GM19193 (cell line): ENCODE measurements at regions not wholly inside any gene's neighbourhood (a gene's known extent, or its start where the extent isn't known, plus 50 kb on each side); places are given as distances from the start of the nearest gene placed in this dataset.

Experiments used
- POLR2A ChIP-seq: IDR thresholded peaks from 4 replicates; pipeline ENCODE4 v1.6.1; 2011; ENCODE audit not compliant: insufficient read depth, insufficient read length; ENCODE audit errors: extremely low read depth

GRCh38 chr10:88193018-88193417 is 329.6 kb downstream of the PTEN start:
- no peak for TF ChIP-seq POLR2A

GRCh38 chr10:88194041-88194887 is 330.8 kb downstream of the PTEN start:
- no peak for TF ChIP-seq POLR2A

GRCh38 chr10:88194961-88195367 is 331.5 kb downstream of the PTEN start:
- TF ChIP-seq POLR2A, result no peak

GRCh38 chr10:88195841-88196240 is 332.4 kb downstream of the PTEN start:
- TF ChIP-seq POLR2A, result no peak

DNA sequence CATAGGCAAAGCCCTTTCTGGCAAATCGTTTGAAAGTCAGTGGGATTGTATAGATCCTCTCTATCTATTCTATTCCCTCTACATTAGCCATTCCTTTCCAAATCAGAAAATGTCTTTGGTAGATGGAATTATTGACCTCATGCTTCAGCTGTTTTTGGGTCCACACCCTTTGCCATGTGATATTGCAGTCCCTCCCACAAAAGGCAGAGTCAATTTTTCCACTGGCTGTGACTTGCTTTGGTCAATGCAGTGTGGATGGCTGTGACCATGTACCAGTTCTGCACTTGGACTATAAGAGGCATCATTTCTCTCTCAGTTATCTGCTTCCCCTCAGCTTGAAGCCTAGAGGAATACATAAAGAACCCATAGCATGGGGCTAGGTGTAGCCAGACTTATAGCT is 332.9 kb downstream of the PTEN start:
- no peak for TF ChIP-seq POLR2A

DNA sequence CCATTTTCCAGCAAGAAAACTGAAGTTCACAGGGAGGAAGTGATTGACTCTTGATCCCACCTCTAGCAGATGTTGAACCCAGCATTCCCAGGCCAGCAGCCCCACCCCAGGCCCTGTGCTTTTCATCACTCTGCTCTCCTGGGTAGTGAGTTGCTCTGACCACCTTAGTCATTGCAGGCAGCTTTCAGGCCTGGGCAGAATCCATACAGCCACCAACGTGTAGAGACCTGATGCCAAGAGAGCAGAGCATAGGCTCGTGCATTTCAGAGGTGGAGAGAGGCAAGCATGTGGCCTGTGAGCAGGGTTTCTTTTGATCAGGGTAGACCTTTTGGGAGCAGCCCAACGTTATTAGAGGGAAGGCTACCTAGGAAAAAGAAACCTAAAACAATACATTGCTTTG is 334.6 kb downstream of the PTEN start:
- no peak for TF ChIP-seq POLR2A

DNA sequence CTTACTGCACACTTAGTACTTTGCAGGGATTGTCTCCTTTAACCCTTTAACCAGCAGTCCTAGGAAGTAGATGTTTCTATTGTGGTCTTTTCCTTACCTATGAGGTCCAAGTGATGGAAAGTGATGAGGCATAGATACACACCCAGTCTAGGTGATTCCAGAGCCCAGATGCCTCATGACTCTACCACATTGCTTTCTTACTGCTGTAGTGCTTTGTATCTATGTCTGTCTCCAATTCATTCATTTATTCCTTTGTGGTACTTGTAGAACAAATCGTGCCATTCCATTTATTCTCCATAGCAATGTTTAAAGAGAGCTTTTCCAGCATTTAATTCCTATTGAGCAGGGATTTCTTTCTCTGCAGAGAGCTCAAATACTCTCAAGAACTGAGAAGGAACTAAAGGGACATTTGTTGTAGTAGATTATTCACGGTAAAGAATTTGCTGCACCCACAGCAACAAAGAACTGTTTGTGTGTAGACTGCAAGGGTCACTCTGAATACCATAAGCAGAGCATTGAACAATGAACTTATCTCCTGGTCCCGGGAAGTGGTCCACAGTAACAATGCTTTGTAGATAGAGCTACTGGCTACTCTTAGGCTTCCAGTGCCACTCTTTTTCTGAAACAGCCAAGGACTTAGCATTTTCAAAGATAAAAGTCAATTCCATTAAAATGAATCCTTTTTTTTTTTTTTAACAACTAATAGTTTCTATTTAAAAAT is 337.0 kb downstream of the PTEN start:
- TF ChIP-seq POLR2A, result no peak

DNA sequence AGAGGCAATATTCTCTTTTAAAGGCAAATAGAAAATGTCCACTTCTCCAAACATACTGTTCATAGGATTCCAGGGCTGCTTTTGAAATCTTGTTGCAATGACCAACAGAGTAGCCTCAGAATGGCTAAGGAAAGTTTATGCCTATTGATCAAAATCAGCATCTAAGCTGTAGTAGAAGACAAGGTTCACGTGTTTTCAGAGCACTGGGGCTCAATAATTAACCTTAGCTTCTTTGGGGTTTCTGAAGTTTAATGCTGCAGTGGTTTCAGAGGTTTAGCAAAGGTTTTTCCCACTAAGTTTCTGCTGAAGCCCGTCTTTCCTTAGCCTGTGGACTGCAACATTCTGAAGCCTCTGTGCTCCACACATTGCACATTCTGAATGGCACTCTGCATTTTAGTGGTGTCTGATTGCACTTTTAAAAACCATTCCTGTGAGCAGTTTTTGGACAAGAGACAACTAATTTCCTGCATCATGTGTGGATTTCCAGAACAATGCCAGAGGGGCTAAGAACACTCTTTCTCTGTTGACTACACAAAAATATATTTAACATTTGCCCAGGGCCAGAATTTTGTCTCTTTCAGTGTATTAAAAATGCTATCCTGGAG is 342.5 kb downstream of the PTEN start:
- TF ChIP-seq POLR2A, result no peak

- TF ChIP-seq POLR2A, result no peak
Measured at GRCh38 chr10:88207121-88207546, 343.7 kb downstream of the PTEN start.

DNA sequence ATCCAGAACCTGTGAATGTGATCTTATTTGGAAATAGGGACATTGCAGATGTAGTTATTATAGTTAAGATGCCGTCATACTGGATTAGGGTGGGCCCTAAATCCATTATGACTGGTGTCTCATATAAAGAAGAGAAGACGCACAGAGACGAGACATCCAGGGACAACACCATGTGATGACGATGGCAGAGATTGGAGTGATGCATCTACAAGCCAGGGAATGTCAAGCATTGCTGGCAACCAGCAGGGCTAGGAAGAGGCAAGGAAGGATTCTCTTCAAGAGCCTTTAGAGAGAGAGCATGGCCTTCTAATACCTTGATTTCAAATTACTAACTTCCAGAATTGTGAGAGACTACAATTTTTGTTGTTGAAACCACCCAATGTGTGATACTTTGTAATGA is 345.8 kb downstream of the PTEN start:
- TF ChIP-seq POLR2A, result no peak

GRCh38 chr10:88209837-88210561 is 346.6 kb downstream of the PTEN start:
- TF ChIP-seq POLR2A, result no peak

DNA sequence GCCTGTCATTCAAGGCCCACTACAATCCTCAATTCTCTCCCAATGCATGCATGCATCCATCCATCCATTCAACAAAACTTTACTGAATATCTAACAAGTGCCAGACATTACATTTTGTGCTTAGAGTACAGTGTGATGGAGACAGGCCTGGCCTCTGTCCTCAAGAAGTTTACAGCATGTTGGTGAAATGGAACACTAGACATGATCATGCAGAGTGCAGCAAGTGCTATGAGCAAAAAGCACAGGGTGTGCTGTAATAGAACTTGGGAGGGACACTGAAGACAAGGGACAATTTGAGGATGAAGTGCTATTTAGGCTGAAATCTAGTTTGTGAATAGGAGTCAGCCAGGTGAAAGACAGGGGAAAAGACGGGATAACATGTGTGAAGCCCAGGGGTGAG is 347.8 kb downstream of the PTEN start:
- TF ChIP-seq POLR2A, result no peak

DNA sequence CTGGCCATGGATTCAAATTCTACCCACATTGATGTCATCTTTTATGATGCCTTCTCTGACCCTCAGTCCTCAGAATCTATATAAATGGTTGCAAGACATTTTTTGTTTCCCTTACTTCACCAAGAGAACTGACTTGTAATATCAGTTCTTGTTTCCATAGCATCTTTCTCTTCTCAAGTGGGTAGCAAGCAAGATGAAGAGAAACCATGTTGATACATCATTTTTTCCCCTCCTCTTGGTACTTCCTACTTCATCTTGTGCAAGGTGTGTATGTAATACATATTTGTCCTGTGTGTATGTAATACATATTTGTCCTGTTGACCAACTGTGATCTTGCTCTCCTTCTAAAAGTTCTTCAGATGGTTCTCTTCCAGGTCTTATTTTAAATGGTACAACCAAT is 348.6 kb downstream of the PTEN start:
- TF ChIP-seq POLR2A, result no peak

GRCh38 chr10:88213065-88213605 is 349.7 kb downstream of the PTEN start:
- TF ChIP-seq POLR2A, result no peak

DNA sequence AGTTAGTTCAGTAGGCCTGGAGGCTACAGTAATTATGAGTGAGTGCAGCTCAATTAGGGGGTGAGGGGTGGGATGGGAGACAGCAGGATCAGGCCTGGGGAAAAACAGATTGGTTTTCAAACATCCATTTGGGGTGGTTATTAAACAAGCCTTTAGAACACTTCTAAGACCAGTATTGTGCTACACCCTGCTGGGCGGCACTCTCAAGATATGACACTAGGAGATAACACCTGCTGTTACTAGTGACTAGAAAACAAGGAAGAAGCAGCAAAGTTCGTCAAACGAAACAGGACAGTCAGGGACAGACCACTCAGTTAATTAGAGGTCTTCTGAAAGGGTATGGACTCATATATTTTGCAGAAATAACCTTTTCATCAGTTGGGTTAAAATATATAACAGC is 353.6 kb downstream of the PTEN start:
- TF ChIP-seq POLR2A, result no peak
